Lung (tissue), 11 donors: ENCODE measurements at regions not wholly inside any gene's neighbourhood (a gene's known extent, or its start where the extent isn't known, plus 50 kb on each side); places are given as distances from the start of the nearest gene placed in this dataset.

Experiments
- ATAC-seq: fragments of 200-7000 bp; cut with Tn5 transposase; one replicate; pipeline ENCODE4 v1.9.1; 2020; ENCODE audit warnings: moderate number of reproducible peaks; ENCODE audit not compliant: insufficient read depth, low FRiP score
- DNase-seq, 3 donors: peaks; one replicate each; pipeline ENCODE4 v3.0.0-alpha.2; 2013 to 2017
- H3K27ac ChIP-seq, 2 donors: one replicate each; pipeline ENCODE4 v1.5.1; 2013; ENCODE audit warnings: mild to moderate bottlenecking in 2 of 2, moderate library complexity in 2 of 2, control low read depth in 1 of 2, inconsistent platforms in 1 of 2, low read depth in 1 of 2, low read length in 1 of 2
- H3K27me3 ChIP-seq, 3 donors: one replicate each; pipeline ENCODE4 v1.5.1; 2013; ENCODE audit warnings: low read length in 2 of 3; ENCODE audit not compliant: control insufficient read depth in 3 of 3, insufficient read depth in 3 of 3
- H3K36me3 ChIP-seq, 4 donors: one replicate each; pipeline ENCODE4 v1.5.1; 2013; ENCODE audit warnings: low read length in 4 of 4, mild to moderate bottlenecking in 1 of 4, moderate library complexity in 1 of 4; ENCODE audit not compliant: control insufficient read depth in 4 of 4, insufficient read depth in 4 of 4
- H3K4me1 ChIP-seq, 5 donors: one replicate each; pipeline ENCODE4 v1.5.1; 2013; ENCODE audit warnings: low read length in 5 of 5, mild to moderate bottlenecking in 2 of 5, moderate library complexity in 1 of 5; ENCODE audit not compliant: control insufficient read depth in 5 of 5, insufficient read depth in 5 of 5
- H3K4me3 ChIP-seq: one replicate; pipeline ENCODE4 v1.5.1; 2013; ENCODE audit warnings: mild to moderate bottlenecking, control low read depth, moderate library complexity
- H3K9ac ChIP-seq, 2 donors: one replicate each; pipeline ENCODE4 v1.5.1; 2013; ENCODE audit warnings: low read length in 2 of 2, control low read depth in 1 of 2; ENCODE audit not compliant: insufficient read depth in 1 of 2
- H3K9me3 ChIP-seq, 4 donors: one replicate each; pipeline ENCODE4 v1.5.1; 2013; ENCODE audit warnings: low read length in 3 of 4, mild to moderate bottlenecking in 1 of 4, moderate library complexity in 1 of 4; ENCODE audit not compliant: control insufficient read depth in 4 of 4, insufficient read depth in 3 of 4
- WGBS, 2 donors: extraction: QIAGEN DNeasy Blood & Tissue Kit; methylation state at CpG; one replicate each; pipeline ENCODE4 v1.1.7; 2013; 5-methylcytosine and 5-hydroxymethylcytosine counted together
- TF ChIP-seq, protein P1 (sequence below): IDR thresholded peaks from 2 replicates; pipeline ENCODE4 v1.5.1; 2012; ENCODE audit warnings: mild to moderate bottlenecking; ENCODE audit errors: control extremely low read depth, extremely low read depth
- donor health status: control.
- donor health status: control.
- donor health status: Bipolar disorder and iron deficiency.
- donor health status: healthy.
- donor health status: DM: yes; HTN: yes; CAD: no.

DNA sequence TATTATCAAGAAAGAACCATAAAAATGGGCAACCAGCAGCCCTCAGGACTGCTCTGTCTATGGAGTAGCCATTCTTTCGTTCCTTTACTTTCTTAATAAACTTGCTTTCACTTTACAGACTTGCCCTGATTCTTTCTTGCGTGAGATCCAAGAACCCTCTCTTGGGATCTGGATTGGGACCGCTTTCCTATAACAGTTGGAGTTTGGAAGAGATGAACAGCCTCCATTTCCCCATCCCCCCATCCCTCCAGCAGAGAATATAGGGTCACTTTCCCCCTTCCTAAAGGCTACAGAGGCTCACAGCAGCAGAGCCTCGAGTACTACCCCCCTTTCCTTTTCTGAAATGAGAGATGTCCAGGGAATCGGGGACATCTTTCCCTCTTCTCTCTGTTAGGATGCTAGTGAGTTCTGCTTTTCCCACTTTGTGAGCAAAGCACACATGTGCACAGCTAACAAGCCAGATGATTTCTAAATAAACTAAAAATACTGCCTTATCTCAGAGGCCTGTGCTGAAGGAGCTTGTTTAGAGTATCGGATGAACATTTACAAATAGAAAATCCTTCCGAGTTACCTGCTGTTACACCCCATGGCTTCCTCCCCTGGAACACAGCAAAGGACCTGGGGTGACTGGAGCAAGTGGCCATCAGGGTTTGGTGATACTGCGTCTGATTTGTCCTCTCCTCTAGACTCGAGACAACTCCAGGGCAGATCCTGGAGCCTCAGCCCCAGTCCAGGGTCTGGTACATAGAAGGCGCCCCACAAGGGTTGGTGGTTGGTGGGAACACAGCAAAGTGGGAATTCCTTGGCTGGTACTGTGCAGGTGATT is 144.2 kb downstream of the SLC38A6 start:
- no peak for ATAC-seq
- H3K27me3 ChIP-seq, result no peaks in the 10 kb centered on the region
- H3K4me3 ChIP-seq, result no peak overlapping the region
- 77 to 82% methylated on average over 10 of the region's 10 CpGs for WGBS, 2 donors
- peak overlapping the region in 1 of 2 donors; percentile 38 for H3K9ac ChIP-seq
- no peak overlapping the region for H3K27ac ChIP-seq
- no peaks in the 10 kb centered on the region for H3K36me3 ChIP-seq
- peaks cover 0 to 57% (median 4%) of the 10 kb centered on the region in 5 donors for H3K4me1 ChIP-seq
- TF ChIP-seq, protein P1, sequence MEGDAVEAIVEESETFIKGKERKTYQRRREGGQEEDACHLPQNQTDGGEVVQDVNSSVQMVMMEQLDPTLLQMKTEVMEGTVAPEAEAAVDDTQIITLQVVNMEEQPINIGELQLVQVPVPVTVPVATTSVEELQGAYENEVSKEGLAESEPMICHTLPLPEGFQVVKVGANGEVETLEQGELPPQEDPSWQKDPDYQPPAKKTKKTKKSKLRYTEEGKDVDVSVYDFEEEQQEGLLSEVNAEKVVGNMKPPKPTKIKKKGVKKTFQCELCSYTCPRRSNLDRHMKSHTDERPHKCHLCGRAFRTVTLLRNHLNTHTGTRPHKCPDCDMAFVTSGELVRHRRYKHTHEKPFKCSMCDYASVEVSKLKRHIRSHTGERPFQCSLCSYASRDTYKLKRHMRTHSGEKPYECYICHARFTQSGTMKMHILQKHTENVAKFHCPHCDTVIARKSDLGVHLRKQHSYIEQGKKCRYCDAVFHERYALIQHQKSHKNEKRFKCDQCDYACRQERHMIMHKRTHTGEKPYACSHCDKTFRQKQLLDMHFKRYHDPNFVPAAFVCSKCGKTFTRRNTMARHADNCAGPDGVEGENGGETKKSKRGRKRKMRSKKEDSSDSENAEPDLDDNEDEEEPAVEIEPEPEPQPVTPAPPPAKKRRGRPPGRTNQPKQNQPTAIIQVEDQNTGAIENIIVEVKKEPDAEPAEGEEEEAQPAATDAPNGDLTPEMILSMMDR, result no peak
- DNase-seq, result no peak
- H3K9me3 ChIP-seq, result peaks cover 0 to 6% (median 0%) of the 10 kb centered on the region in 4 donors

DNA sequence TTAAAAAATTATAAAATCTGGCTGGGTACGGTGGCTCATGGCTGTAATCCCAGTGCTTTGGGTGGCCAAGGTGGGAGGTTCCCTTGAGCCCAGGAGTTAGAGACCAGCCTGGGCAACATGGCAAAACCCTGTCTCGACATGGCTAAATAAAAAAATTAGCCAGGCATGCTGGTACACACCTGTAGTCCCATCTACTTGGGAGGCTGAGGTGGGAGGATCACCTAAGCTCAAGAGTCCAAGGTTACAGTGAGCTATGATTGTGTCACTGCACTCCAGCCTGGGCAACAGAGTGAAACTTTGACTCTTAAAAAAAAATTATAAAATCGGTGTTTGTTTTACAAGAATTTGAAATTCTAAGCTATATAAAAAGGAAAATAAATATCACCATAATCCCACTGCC is 141.8 kb downstream of the SLC38A6 start:
- no peak for ATAC-seq
- no peak overlapping the region for H3K4me3 ChIP-seq
- no peaks in the 10 kb centered on the region for H3K27me3 ChIP-seq
- no peak for DNase-seq
- 93 to 96% methylated on average over 3 of the region's 3 CpGs for WGBS, 2 donors
- TF ChIP-seq, protein P1, result no peak
- H3K9me3 ChIP-seq, result peaks cover 0 to 6% (median 0%) of the 10 kb centered on the region in 4 donors
- H3K27ac ChIP-seq, result no peak overlapping the region
- no peak overlapping the region for H3K9ac ChIP-seq
- H3K4me1 ChIP-seq, result peaks cover 0 to 40% (median 0%) of the 10 kb centered on the region in 5 donors
- H3K36me3 ChIP-seq, result no peaks in the 10 kb centered on the region

DNA sequence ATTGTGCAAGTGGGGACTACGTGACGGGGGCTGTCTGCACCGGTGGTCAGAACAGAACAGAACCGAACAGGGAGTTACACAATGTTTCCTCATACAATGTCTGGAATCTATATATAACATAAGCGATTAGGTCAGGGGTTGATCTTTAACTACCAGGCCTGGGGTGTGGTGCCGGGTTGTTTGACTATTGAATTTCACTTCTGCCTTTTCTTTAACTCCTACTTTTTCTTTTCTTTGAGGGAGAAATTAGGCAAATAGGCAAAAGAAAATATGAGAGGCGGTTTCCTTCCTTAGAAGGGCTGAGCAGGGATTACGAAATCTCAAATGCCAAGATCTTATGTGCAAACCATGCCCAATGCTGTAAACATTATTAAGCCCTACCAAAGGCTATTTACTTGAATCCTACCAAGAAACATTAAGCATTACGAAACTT is 140.3 kb downstream of the SLC38A6 start:
- H3K4me3 ChIP-seq, result no peak overlapping the region
- no peak for ATAC-seq
- TF ChIP-seq, protein P1, result no peak
- peaks cover 0 to 25% (median 0%) of the 10 kb centered on the region in 5 donors for H3K4me1 ChIP-seq
- no peak for DNase-seq
- 75 to 76% methylated on average over 9 of the region's 9 CpGs for WGBS, 2 donors
- H3K27me3 ChIP-seq, result no peaks in the 10 kb centered on the region
- no peaks in the 10 kb centered on the region for H3K36me3 ChIP-seq
- H3K27ac ChIP-seq, result peak overlapping the region in 1 of 2 donors; percentile 43
- no peak overlapping the region for H3K9ac ChIP-seq
- H3K9me3 ChIP-seq, result peaks cover 0 to 8% (median 0%) of the 10 kb centered on the region in 4 donors
